DOHH2 (cell line): ENCODE measurements at regions not wholly inside any gene's neighbourhood (a gene's known extent, or its start where the extent isn't known, plus 50 kb on each side); places are given as distances from the start of the nearest gene placed in this dataset.

ENCODE experiments used
- H3F3A ChIP-seq: fragments of 200-600 bp; sonication (generic), shearing (Covaris generic); 2 replicates; pipeline ENCODE4 v1.6.0; 2016; ENCODE audit warnings: antibody characterized with exemption, mild to moderate bottlenecking; ENCODE audit not compliant: control insufficient read depth, insufficient read depth
- H3K27ac ChIP-seq: fragments of 200-600 bp; sonication (generic); 2 replicates; pipeline ENCODE4 v1.5.1; 2014; ENCODE audit warnings: low read depth, mild to moderate bottlenecking, low read length, moderate library complexity
- H3K27me3 ChIP-seq: fragments of 200-600 bp; sonication (generic); 2 replicates; pipeline ENCODE4 v1.6.1; 2014; ENCODE audit warnings: mild to moderate bottlenecking, low read length, mixed read lengths; ENCODE audit not compliant: control insufficient read depth
- H3K36me3 ChIP-seq: fragments of 200-600 bp; sonication (generic); 2 replicates; pipeline ENCODE4 v1.6.1; 2014; ENCODE audit warnings: mild to moderate bottlenecking, low read length, moderate library complexity, mixed read lengths; ENCODE audit not compliant: control insufficient read depth
- H3K4me1 ChIP-seq: fragments of 200-600 bp; sonication (generic); 2 replicates; pipeline ENCODE4 v1.6.1; 2014; ENCODE audit warnings: mild to moderate bottlenecking, low read length, mixed read lengths; ENCODE audit not compliant: control insufficient read depth
- H3K4me2 ChIP-seq: fragments of 200-600 bp; sonication (generic); 2 replicates; pipeline ENCODE4 v1.6.0; 2014; ENCODE audit warnings: mild to moderate bottlenecking, low read length, moderate library complexity
- H3K4me3 ChIP-seq: fragments of 200-600 bp; sonication (generic); 2 replicates; pipeline ENCODE4 v1.5.1; 2014; ENCODE audit warnings: mild to moderate bottlenecking, low read length, mixed read lengths
- H3K79me2 ChIP-seq: fragments of 200-600 bp; sonication (generic); 2 replicates; pipeline ENCODE4 v1.6.1; 2014; ENCODE audit warnings: mild to moderate bottlenecking, low read length, mixed read lengths; ENCODE audit not compliant: control insufficient read depth
- H3K9me2 ChIP-seq: fragments of 200-600 bp; sonication (generic); replicated peaks from 2 replicates; pipeline ENCODE4 v1.6.1; 2014; ENCODE audit warnings: mild to moderate bottlenecking, low read length, mixed read lengths; ENCODE audit not compliant: control insufficient read depth
- H3K9me3 ChIP-seq: fragments of 200-600 bp; sonication (generic); 2 replicates; pipeline ENCODE4 v1.6.1; 2014; ENCODE audit warnings: antibody characterized with exemption, low read length, mixed read lengths; ENCODE audit not compliant: control insufficient read depth, insufficient read depth
- H4K20me1 ChIP-seq: fragments of 200-600 bp; sonication (generic); 2 replicates; pipeline ENCODE4 v1.6.0; 2014; ENCODE audit warnings: low read depth, mild to moderate bottlenecking, antibody characterized with exemption, low read length, moderate library complexity; ENCODE audit not compliant: control insufficient read depth, insufficient read depth
- CTCF ChIP-seq: fragments of 200-600 bp; sonication (generic); IDR thresholded peaks from one replicate; pipeline ENCODE4 v1.5.1; 2014; ENCODE audit warnings: antibody characterized with exemption, mild to moderate bottlenecking, low read depth, low read length; ENCODE audit not compliant: poor library complexity, severe bottlenecking
- EZH2phosphoT487 ChIP-seq: fragments of 200-600 bp; sonication (generic); IDR thresholded peaks from 2 replicates; pipeline ENCODE4 v1.6.1; 2017; ENCODE audit warnings: borderline replicate concordance, mild to moderate bottlenecking, antibody characterized with exemption, low read length, moderate library complexity, mixed read lengths

DNA sequence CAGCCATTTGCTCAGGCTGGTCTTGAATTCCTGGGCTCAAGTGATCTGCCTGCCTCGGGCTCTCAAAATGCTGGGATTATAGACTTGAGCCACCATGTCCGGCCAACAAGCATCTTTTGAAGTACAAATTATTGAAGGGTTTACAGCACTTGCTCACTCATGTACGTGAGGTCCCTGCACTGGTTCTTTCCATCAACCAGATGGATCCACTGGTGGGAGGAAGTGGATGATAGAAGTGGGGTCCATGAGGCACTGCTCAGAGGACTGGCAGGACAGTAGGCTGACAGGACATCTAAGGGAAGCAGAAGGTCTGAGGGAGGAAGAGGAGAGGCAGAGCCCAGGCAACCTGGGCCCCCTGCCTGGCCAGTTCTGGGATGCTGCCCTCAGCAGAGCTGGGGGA lies 109.2 kb upstream of the NXT1 start:
- H3K27ac ChIP-seq, result no peak overlapping the region
- no peaks in the 10 kb centered on the region for H3K9me2 ChIP-seq

GRCh38 chr20:23240519-23240918 lies 110.1 kb upstream of the NXT1 start:
- no peak overlapping the region for H3K4me2 ChIP-seq
- H3K36me3 ChIP-seq, result no peaks in the 10 kb centered on the region
- H3K4me3 ChIP-seq, result no peak overlapping the region
- no peaks in the 10 kb centered on the region for H3K9me2 ChIP-seq
- H3K4me1 ChIP-seq, result no peaks in the 10 kb centered on the region
- no peaks in the 10 kb centered on the region for H4K20me1 ChIP-seq
- H3K79me2 ChIP-seq, result no peaks in the 10 kb centered on the region
- TF ChIP-seq CTCF, result no peak
- no peak for TF ChIP-seq EZH2phosphoT487
- no peak overlapping the region for H3K27ac ChIP-seq
- H3K27me3 ChIP-seq, result no peaks in the 10 kb centered on the region
- no peaks in the 10 kb centered on the region for H3K9me3 ChIP-seq
- H3F3A ChIP-seq, result no peaks in the 10 kb centered on the region

More for the DNA sequence above, 109.2 kb upstream of the NXT1 start:
- Histone ChIP-seq H4K20me1 (no peaks in the 10 kb centered on the region), H3K4me3 (no peak overlapping the region), H3K27me3 (no peaks in the 10 kb centered on the region), H3K36me3 (no peaks in the 10 kb centered on the region), H3K4me2 (no peak overlapping the region), H3K9me3 (no peaks in the 10 kb centered on the region), H3K4me1 (peaks cover 3% of the 10 kb centered on the region), H3F3A (no peaks in the 10 kb centered on the region), H3K79me2 (no peaks in the 10 kb centered on the region)
- no peak for TF ChIP-seq CTCF
- no peak for TF ChIP-seq EZH2phosphoT487

- H3K9me2 ChIP-seq, result no peaks in the 10 kb centered on the region
- H3K36me3 ChIP-seq, result no peaks in the 10 kb centered on the region
- no peaks in the 10 kb centered on the region for H3K27me3 ChIP-seq
- TF ChIP-seq CTCF, result no peak
- TF ChIP-seq EZH2phosphoT487, result no peak
- H4K20me1 ChIP-seq, result no peaks in the 10 kb centered on the region
- no peaks in the 10 kb centered on the region for H3K9me3 ChIP-seq
- H3K4me3 ChIP-seq, result no peak overlapping the region
- H3K27ac ChIP-seq, result no peak overlapping the region
- no peaks in the 10 kb centered on the region for H3K79me2 ChIP-seq
- no peaks in the 10 kb centered on the region for H3F3A ChIP-seq
- no peaks in the 10 kb centered on the region for H3K4me1 ChIP-seq
- no peak overlapping the region for H3K4me2 ChIP-seq
Measured at GRCh38 chr20:23237201-23237600, 113.4 kb upstream of the NXT1 start.
